Fibroblast of villous mesenchyme (primary cell): ENCODE measurements at regions not wholly inside any gene's neighbourhood (a gene's known extent, or its start where the extent isn't known, plus 50 kb on each side); places are given as distances from the start of the nearest gene placed in this dataset.

Source experiments
- DNase-seq: peaks from one replicate; pipeline ENCODE4 v3.0.0-alpha.2; 2010; ENCODE audit warnings: low read depth
- H3K4me3 ChIP-seq: 2 replicates; pipeline ENCODE4 v1.5.1; 2011; ENCODE audit warnings: low read depth, mild to moderate bottlenecking, low read length
- CTCF ChIP-seq: IDR thresholded peaks from 2 replicates; pipeline ENCODE4 v1.5.1; 2012; ENCODE audit warnings: low read depth, mild to moderate bottlenecking, low read length; ENCODE audit not compliant: insufficient read depth

GRCh38 chr12:78792052-78792698, 72.4 kb upstream of the SYT1 start:
- no peak for DNase-seq
- TF ChIP-seq CTCF = no peak
- no peak overlapping the region for H3K4me3 ChIP-seq

GRCh38 chr12:78793491-78793890, 71.1 kb upstream of the SYT1 start:
- H3K4me3 ChIP-seq = no peak overlapping the region
- TF ChIP-seq CTCF = no peak
- peak; percentile 55 for DNase-seq

- TF ChIP-seq CTCF = no peak
- no peak overlapping the region for H3K4me3 ChIP-seq
- no peak for DNase-seq
Measured at GRCh38 chr12:78793982-78794381, 70.6 kb upstream of the SYT1 start.

GRCh38 chr12:78795934-78796445, 68.6 kb upstream of the SYT1 start:
- no peak for DNase-seq
- no peak overlapping the region for H3K4me3 ChIP-seq
- TF ChIP-seq CTCF = no peak

- no peak overlapping the region for H3K4me3 ChIP-seq
- peak; percentile 25 for DNase-seq
- no peak for TF ChIP-seq CTCF
Measured at GRCh38 chr12:78797196-78797931, 67.2 kb upstream of the SYT1 start.

GRCh38 chr12:78799649-78800048, 64.9 kb upstream of the SYT1 start:
- DNase-seq = no peak
- H3K4me3 ChIP-seq = no peak overlapping the region
- TF ChIP-seq CTCF = no peak
